ENCODE measurements at regions not wholly inside any gene's neighbourhood (a gene's known extent, or its start where the extent isn't known, plus 50 kb on each side); places are given as distances from the start of the nearest gene placed in this dataset.

- in situ Hi-C loops (cut with MboI; ENCODE audit: low sequenced_read_pairs) = no loop called here
These were observed 284.0 kb upstream of the RAB6C start for GRCh38 chr2:129695496-129695895.

DNA sequence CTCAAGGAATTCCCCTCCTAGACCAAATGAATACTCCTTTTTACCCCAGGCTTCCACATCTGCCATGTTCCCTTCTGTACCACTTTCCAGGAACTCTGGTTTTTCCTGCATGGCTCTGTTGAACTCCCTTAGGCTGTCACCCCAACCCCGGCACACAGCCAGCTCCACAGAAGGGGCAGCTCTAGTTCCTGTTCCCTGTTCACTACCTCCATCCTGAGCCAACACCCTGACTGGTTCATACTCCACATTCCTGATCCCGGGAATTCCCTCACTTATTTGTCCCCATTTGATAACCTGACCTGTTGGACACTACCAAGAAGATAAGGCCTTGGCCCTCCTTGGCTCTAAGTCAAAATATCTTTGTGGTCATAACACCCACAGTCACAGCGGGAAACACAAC is 280.9 kb upstream of the RAB6C start:
- in situ Hi-C loops (cut with MboI; ENCODE audit: low sequenced_read_pairs) = no loop called here

- in situ Hi-C loops (cut with MboI; ENCODE audit: low sequenced_read_pairs) = no loop called here
These were observed 279.5 kb upstream of the RAB6C start for GRCh38 chr2:129699781-129700573.

GRCh38 chr2:129702416-129703176 is 276.9 kb upstream of the RAB6C start:
- in situ Hi-C loops (cut with MboI; ENCODE audit: low sequenced_read_pairs) = no loop called here

- in situ Hi-C loops (cut with MboI; ENCODE audit: low sequenced_read_pairs) = no loop called here
These were observed 274.4 kb upstream of the RAB6C start for GRCh38 chr2:129705085-129705484.

GRCh38 chr2:129707800-129708199 is 271.7 kb upstream of the RAB6C start:
- in situ Hi-C loops (cut with MboI; ENCODE audit: low sequenced_read_pairs) = no loop called here

GRCh38 chr2:129708221-129708967 is 271.1 kb upstream of the RAB6C start:
- in situ Hi-C loops (cut with MboI; ENCODE audit: low sequenced_read_pairs) = no loop called here

DNA sequence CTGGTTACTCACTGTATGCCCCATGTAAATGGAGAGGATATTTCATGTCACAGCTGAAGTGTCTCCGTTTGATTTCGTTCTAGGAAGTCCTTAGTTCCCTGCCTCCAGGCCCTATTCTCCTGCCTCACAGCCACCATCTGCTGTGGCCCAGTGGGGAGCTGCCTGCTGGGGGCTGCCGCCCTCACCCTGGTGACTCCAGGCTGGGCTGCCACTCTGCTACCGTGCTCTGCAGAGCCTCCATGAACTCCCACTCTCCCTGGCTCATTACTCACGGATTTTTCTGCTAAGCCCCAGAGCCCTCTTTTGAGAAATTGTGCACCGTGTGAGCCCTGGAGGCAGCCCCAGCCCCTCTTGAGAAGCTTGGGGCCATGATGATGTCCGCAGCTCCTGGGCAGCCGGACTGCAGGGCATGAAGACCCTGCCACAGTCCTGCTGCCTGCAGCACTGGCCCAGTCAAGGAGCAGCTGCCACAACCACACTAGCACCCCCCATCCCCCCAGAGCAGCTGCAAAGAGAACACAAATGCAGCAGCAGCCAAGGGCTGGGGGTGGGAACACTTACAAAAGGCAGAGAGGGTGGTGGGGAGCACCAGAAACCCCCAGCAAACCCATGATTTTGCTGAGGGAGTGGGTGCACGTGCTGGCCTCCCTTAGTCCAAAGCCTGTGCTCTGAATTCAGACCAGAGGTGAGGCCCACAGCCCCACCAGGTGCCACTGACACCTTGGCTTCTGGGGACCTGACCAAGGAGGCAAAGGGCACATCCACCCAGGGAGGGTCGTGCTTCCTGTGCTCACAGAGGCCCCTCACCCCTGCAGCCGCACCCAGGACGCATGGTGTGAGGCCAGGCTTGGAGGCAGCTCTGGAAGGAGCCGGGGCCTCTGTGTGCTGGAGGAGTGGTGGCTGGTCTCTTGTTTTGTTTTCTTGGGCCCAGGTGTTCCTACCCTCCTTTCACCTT is 270.2 kb upstream of the RAB6C start:
- in situ Hi-C loops (cut with MboI; ENCODE audit: low sequenced_read_pairs) = no loop called here

DNA sequence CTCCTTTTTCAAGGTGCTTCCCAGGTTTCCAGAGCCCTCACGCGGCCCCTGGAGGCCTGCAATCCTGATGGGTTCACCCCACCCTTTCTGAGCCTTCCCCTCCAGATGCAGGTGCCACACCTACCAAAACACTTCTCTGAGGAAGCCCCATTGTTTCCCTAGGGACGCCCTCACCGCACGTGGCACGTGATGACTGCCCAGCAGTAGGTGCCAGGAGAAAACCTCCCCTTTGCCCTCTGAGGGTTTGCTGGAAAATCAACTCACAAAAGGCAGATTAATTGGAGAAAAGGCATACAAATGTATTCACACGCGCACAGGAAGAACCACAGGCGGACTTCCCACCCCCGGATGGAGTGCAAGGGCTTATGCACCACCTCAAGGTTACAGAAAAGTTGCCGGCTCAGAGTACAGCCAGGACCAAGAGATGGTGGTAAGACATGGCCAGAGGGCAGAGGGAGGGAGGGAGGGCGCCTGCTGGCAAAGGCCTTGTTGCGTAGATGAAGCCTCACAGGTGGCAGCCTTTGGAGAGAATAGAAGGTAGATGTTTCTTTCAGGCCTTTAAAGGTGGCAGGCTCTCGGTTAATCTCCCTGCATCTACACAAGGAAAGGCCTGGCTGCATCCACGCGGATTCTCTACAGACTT is 269.4 kb upstream of the RAB6C start:
- in situ Hi-C loops (cut with MboI; ENCODE audit: low sequenced_read_pairs) = no loop called here

GRCh38 chr2:129710670-129711495 is 268.6 kb upstream of the RAB6C start:
- in situ Hi-C loops (cut with MboI; ENCODE audit: low sequenced_read_pairs) = no loop called here

DNA sequence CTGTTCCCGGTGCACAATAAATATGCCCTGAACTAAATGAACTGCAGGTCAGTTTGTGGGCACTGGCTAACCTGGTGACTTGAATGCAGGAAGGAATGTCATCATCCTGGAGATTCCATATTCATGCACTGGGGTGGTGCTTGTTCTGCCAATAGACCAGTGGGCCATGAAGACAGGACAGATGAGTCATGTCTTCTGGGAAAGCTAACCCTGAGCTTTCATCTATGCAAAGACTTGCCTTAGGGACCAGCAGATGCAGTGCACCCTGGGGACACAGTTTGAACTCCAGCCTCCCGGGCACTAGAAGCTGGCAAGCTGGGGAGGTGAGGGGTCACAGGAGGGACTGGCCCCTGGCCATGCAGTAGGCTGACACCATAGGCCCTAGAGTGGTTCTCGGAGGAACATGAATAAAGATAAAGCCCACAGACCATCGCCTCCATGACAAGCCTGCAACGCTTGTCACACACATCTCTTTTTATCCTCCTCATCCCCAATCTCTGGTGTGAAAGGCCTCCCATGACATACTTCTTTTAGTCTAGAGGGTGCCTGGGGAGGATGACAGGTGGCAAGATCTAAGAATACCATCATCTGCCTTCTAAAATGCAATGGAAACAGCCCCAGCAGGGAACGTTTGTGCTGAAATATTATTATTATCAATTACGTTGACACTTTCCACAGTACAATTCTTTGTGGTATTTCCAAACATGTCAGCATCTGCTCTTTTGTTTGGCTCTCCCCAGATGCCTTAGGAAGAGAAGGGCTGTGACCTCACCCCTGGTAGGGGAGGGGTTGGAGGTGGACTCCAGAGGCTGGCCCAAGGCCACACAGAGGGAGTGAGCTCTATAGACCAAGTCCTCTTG is 267.4 kb upstream of the RAB6C start:
- in situ Hi-C loops (cut with MboI; ENCODE audit: low sequenced_read_pairs) = no loop called here

DNA sequence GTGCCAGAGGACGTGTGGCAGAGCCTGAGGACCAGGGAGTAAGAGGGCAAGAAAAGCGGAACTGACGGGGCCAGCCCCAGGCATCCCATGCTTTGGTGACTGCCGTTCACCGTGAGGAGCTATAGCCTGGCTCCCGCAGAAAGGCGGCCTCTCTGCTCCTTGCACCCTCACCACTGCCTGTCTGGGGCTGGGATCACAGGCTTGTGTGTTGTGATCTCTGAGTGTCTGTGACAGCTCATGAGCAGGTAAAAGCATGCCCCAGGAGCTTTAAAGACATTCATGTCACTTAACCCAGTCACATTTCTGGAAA is 266.8 kb upstream of the RAB6C start:
- in situ Hi-C loops (cut with MboI; ENCODE audit: low sequenced_read_pairs) = no loop called here

DNA sequence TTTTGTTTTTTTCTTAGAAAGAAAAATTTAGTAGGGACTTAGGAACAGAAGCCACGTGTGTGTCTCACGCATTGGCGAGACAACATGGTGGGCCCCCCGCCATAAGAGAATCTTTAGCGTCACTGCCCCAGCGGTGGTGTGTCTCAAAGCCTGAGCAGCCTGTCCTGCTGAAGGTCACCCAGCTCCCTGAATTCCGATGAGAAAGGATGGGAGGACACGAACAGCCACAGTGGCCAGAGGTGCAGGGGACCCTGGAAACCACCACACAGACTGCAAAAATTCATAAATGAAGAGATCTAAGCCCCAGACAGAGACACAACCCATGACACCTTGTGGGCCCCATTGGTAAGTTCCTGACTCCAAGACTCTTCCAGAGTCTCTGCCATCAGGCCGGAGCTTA is 266.1 kb upstream of the RAB6C start:
- in situ Hi-C loops (cut with MboI; ENCODE audit: low sequenced_read_pairs) = no loop called here

DNA sequence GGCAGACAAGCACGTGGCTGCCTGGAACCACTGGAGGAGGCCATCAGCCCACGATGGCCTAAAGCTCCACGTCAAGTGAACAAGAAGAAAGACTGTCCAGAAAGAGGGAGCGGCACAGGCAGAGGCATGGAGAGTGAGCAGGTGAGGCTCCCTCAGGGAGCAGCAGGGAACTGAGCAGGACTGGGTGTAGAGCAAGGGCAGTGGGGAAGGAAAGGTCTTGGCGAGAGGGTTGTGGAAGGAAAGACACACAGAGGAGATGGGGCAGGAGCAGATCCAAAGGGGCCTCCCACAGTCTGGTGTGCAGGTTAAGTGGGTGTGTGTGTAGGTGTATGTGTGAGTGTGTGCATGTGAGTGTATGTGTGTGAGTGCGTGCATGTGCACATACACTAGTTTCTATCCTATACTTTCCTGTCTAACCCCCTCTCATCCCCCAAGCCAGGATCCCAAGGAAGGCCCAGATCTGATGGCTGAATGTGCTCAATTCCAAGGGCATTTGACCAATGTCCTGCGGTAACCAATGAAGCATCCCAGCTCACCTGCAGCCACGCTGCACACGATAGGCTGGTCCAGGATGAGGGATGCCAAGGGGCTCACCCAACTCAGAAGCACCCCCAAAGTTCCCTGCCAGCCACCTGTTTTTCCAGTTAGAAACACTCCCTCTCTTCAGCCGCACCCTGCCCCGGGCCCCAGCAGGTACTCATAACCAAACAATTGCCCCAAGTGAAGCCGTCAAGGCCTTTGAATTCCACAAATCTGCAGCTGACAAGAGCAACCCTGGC is 262.5 kb upstream of the RAB6C start:
- in situ Hi-C loops (cut with MboI; ENCODE audit: low sequenced_read_pairs) = no loop called here

- in situ Hi-C loops (cut with MboI; ENCODE audit: low sequenced_read_pairs) = no loop called here
These were observed 261.8 kb upstream of the RAB6C start for GRCh38 chr2:129717560-129718130.

DNA sequence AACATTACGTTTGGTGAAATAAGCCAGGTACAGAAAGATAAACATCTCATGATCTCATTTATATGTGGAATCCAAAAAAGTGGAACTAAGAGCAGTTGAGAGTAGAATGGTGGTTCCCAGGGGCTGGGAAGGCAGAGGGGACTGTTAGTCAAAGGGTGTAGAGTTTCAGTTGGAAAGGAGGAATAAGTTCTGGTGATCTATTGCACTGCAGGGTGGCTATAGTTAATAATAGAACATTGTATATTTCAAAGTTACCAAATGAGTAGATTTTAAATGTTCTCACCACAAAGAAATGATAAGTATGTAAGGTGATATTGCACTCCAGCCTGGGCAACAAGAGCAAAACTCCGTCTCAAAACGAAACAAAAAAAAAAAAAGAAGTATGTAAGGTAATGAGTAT is 260.1 kb upstream of the RAB6C start:
- in situ Hi-C loops (cut with MboI; ENCODE audit: low sequenced_read_pairs) = no loop called here

DNA sequence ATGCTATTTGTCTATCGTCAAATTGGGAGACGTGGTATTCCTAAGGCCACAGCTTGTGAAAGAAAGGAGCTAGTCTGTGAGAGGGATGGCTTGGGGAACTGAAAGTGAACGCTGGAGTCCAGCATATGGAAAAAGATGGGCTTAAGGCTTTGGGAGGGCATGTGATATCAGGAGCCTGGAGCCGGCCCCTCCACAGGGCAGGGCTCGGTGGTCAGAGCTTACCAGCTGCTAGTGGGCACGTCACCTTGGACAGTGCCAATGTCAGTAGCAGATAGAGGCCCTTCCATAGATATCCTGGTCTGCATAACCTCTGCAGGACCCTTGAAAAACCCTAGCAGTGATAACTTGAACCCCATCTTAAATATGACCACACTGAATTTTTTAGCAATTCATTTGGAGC is 259.1 kb upstream of the RAB6C start:
- in situ Hi-C loops (cut with MboI; ENCODE audit: low sequenced_read_pairs) = no loop called here

Measured in HL-60/S4 treated with retinoic acid at 250 ng/mL for 4 days and 3 days (cell line).